GM18498 (cell line): ENCODE measurements at regions not wholly inside any gene's neighbourhood (a gene's known extent, or its start where the extent isn't known, plus 50 kb on each side); places are given as distances from the start of the nearest gene placed in this dataset.

Experiments
- ATAC-seq: cut with Tn5 transposase; IDR thresholded peaks from one replicate; pipeline ENCODE4 v1.9.1; 2021; ENCODE audit warnings: mild to moderate bottlenecking, moderate library complexity; ENCODE audit not compliant: unreplicated experiment

GRCh38 chr3:181660337-181660736 is 51.4 kb upstream of the SOX2 start:
- ATAC-seq = no peak

- no peak for ATAC-seq
Observed at GRCh38 chr3:181637456-181637855, 74.3 kb upstream of the SOX2 start.

- ATAC-seq = no peak
Observed at GRCh38 chr3:181637056-181637455, 74.7 kb upstream of the SOX2 start.

- ATAC-seq = no peak
Observed at GRCh38 chr3:181635141-181635540, 76.6 kb upstream of the SOX2 start.

GRCh38 chr3:181633556-181633955 is 78.2 kb upstream of the SOX2 start:
- ATAC-seq = no peak

GRCh38 chr3:181631901-181632300 is 79.8 kb upstream of the SOX2 start:
- no peak for ATAC-seq

- ATAC-seq = no peak
Observed at GRCh38 chr3:181630853-181631252, 80.9 kb upstream of the SOX2 start.

GRCh38 chr3:181629711-181630110 is 82.0 kb upstream of the SOX2 start:
- ATAC-seq = no peak

- no peak for ATAC-seq
Observed at GRCh38 chr3:181629029-181629428, 82.7 kb upstream of the SOX2 start.

- no peak for ATAC-seq
Observed at GRCh38 chr3:181628384-181628783, 83.3 kb upstream of the SOX2 start.

- ATAC-seq = no peak
Observed at GRCh38 chr3:181626036-181626435, 85.7 kb upstream of the SOX2 start.

GRCh38 chr3:181623924-181624694 is 87.6 kb upstream of the SOX2 start:
- no peak for ATAC-seq

GRCh38 chr3:181622365-181622764 is 89.4 kb upstream of the SOX2 start:
- ATAC-seq = no peak

GRCh38 chr3:181619897-181620296 is 91.8 kb upstream of the SOX2 start:
- no peak for ATAC-seq

GRCh38 chr3:181618260-181618659 is 93.5 kb upstream of the SOX2 start:
- ATAC-seq = no peak

- ATAC-seq = no peak
Observed at GRCh38 chr3:181616088-181617070, 95.3 kb upstream of the SOX2 start.

- no peak for ATAC-seq
Observed at GRCh38 chr3:181615666-181616065, 96.1 kb upstream of the SOX2 start.

GRCh38 chr3:181614878-181615277 is 96.8 kb upstream of the SOX2 start:
- ATAC-seq = no peak

- no peak for ATAC-seq
Observed at GRCh38 chr3:181613813-181614212, 97.9 kb upstream of the SOX2 start.

- no peak for ATAC-seq
Observed at GRCh38 chr3:181613191-181613590, 98.5 kb upstream of the SOX2 start.

GRCh38 chr3:181610973-181611265 is 100.8 kb upstream of the SOX2 start:
- ATAC-seq = no peak
